Activated naive CD8-positive, alpha-beta T cell treated with anti-CD3 and anti-CD28 coated beads, Interleukin-2, amount 10 ng/mL, durations not matched to agents 7 days and 5 days (primary cell): ENCODE measurements at regions not wholly inside any gene's neighbourhood (a gene's known extent, or its start where the extent isn't known, plus 50 kb on each side); places are given as distances from the start of the nearest gene placed in this dataset.

Source experiments
- ATAC-seq: fragments of 150-1000 bp; cut with Tn5 transposase; one replicate; pipeline ENCODE4 v1.10.0; 2021; ENCODE audit warnings: low read depth, moderate library complexity
- POLR2A ChIA-PET: fragments of 350-600 bp; sonication (Branson Sonifier 250); formaldehyde crosslinking; loops from one replicate; lab custom pipeline; 2021; ENCODE audit warnings: antibody characterized with exemption; lab: Charles Lee
- DNase-seq: peaks from one replicate; pipeline ENCODE4 v3.0.0; 2021
- H3K27ac Mint-ChIP-seq: one replicate; pipeline ENCODE4 v1.8.0; 2022; ENCODE audit warnings: mild to moderate bottlenecking, mixed read lengths
- H3K27me3 Mint-ChIP-seq: one replicate; pipeline ENCODE4 v1.8.0; 2022; ENCODE audit warnings: mild to moderate bottlenecking, moderate library complexity, mixed read lengths
- H3K36me3 Mint-ChIP-seq: one replicate; pipeline ENCODE4 v1.8.0; 2021; ENCODE audit warnings: mild to moderate bottlenecking, mixed read lengths
- H3K4me1 Mint-ChIP-seq: one replicate; pipeline ENCODE4 v1.8.0; 2021; ENCODE audit warnings: mixed read lengths
- H3K4me3 Mint-ChIP-seq: one replicate; pipeline ENCODE4 v1.8.0; 2022; ENCODE audit warnings: mild to moderate bottlenecking, moderate library complexity, mixed read lengths
- H3K9me3 Mint-ChIP-seq: one replicate; pipeline ENCODE4 v1.8.0; 2021; ENCODE audit warnings: mixed read lengths

- Mint-ChIP-seq H3K4me1 (no peaks in the 10 kb centered on the region), H3K27ac (no peak overlapping the region), H3K9me3 (peaks cover 1% of the 10 kb centered on the region), H3K27me3 (no peaks in the 10 kb centered on the region), H3K4me3 (no peak overlapping the region), H3K36me3 (no peaks in the 10 kb centered on the region)
- ATAC-seq (no peak), DNase-seq (no peak)
- POLR2A ChIA-PET = no interaction called here
These were observed 396.4 kb upstream of the TRAM1L1 start for GRCh38 chr4:117481742-117482141.

- DNase-seq (no peak), ATAC-seq (no peak)
- H3K9me3 Mint-ChIP-seq = no peaks in the 10 kb centered on the region
- no peaks in the 10 kb centered on the region for H3K36me3 Mint-ChIP-seq
- no peaks in the 10 kb centered on the region for H3K27me3 Mint-ChIP-seq
- POLR2A ChIA-PET = no interaction called here
- H3K27ac Mint-ChIP-seq = no peak overlapping the region
- H3K4me1 Mint-ChIP-seq = no peaks in the 10 kb centered on the region
- H3K4me3 Mint-ChIP-seq = no peak overlapping the region
These were observed 403.3 kb upstream of the TRAM1L1 start for GRCh38 chr4:117488692-117489091.

DNA sequence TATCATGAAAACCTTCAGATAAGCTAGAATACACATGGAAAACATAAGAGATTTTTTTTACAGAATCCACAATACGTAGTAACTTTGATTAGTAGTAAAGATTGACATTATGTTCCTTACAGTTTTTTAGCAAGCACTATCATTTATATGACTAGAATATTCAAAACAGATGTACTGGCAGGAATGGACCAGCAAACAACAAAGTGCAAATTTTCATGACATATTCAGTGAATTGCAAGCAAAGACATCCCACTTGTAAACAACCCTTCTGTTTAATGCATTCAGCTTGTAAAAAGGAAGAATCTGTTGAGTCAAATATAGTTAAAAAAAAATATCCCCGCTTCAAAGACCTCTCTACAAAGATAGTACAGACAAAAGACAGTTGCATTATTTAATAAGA lies 403.7 kb upstream of the TRAM1L1 start:
- Mint-ChIP-seq H3K4me3 (no peak overlapping the region), H3K36me3 (no peaks in the 10 kb centered on the region), H3K27ac (no peak overlapping the region), H3K9me3 (no peaks in the 10 kb centered on the region), H3K27me3 (no peaks in the 10 kb centered on the region), H3K4me1 (no peaks in the 10 kb centered on the region)
- POLR2A ChIA-PET = no interaction called here
- ATAC-seq = no peak
- no peak for DNase-seq

- no peak overlapping the region for H3K27ac Mint-ChIP-seq
- no peak for ATAC-seq
- no peaks in the 10 kb centered on the region for H3K27me3 Mint-ChIP-seq
- no peaks in the 10 kb centered on the region for H3K4me1 Mint-ChIP-seq
- DNase-seq = no peak
- H3K9me3 Mint-ChIP-seq = no peaks in the 10 kb centered on the region
- H3K4me3 Mint-ChIP-seq = no peak overlapping the region
- no peaks in the 10 kb centered on the region for H3K36me3 Mint-ChIP-seq
- POLR2A ChIA-PET = no interaction called here
These were observed 406.1 kb upstream of the TRAM1L1 start for GRCh38 chr4:117491516-117491915.

- ATAC-seq (no peak), DNase-seq (no peak)
- POLR2A ChIA-PET = no interaction called here
- Mint-ChIP-seq H3K4me3 (no peak overlapping the region), H3K9me3 (no peaks in the 10 kb centered on the region), H3K27me3 (no peaks in the 10 kb centered on the region), H3K36me3 (no peaks in the 10 kb centered on the region), H3K4me1 (no peaks in the 10 kb centered on the region), H3K27ac (no peak overlapping the region)
These were observed 410.4 kb upstream of the TRAM1L1 start for GRCh38 chr4:117495802-117496201.

- Mint-ChIP-seq H3K36me3 (no peaks in the 10 kb centered on the region), H3K27me3 (no peaks in the 10 kb centered on the region), H3K9me3 (no peaks in the 10 kb centered on the region), H3K4me1 (no peaks in the 10 kb centered on the region), H3K27ac (no peak overlapping the region), H3K4me3 (no peak overlapping the region)
- POLR2A ChIA-PET = no interaction called here
- DNase-seq (no peak), ATAC-seq (no peak)
These were observed 427.0 kb upstream of the TRAM1L1 start for GRCh38 chr4:117512414-117512813.

DNA sequence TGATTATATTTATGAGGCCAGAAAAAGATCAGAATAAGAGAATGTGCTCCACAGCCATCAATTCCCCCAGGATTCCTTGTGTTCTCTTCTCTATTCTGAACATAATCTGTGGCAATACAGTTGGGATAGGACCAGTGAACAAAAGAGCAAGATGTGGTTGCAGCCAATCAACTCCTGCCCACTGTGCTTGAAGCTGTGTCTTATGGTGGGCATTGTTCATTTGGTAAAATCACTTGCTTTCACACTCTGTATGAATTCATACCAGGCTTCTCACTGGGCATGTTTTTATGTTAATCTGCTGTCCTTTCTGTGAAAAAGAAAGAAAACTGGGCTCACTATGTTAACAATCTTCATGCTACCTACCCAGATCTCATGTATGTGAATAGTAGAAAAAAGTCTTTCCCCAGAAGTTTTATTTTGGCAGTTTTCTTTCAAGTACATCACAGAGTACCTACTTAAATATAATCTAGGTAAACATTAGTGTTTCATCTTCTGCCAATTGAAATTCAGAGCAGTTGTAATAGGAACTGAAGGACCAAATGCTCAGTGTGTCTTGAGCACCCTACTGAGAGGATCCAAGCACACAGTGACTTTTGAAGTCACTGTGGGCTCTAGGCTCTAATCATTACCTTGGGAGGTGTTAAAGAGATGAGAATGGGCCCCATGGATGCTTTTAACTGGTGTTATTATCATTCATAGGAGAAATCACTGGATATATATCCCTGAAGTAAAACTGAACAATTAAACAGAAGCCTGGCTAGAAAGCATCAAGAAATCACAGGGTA lies 429.2 kb upstream of the TRAM1L1 start:
- Mint-ChIP-seq H3K4me3 (no peak overlapping the region), H3K27ac (no peak overlapping the region), H3K36me3 (no peaks in the 10 kb centered on the region), H3K27me3 (no peaks in the 10 kb centered on the region), H3K4me1 (no peaks in the 10 kb centered on the region), H3K9me3 (no peaks in the 10 kb centered on the region)
- ATAC-seq (no peak), DNase-seq (no peak)
- POLR2A ChIA-PET = no interaction called here

- no peaks in the 10 kb centered on the region for H3K36me3 Mint-ChIP-seq
- DNase-seq (no peak), ATAC-seq (no peak)
- no peaks in the 10 kb centered on the region for H3K27me3 Mint-ChIP-seq
- no peak overlapping the region for H3K4me3 Mint-ChIP-seq
- no peaks in the 10 kb centered on the region for H3K4me1 Mint-ChIP-seq
- peaks cover 1% of the 10 kb centered on the region for H3K9me3 Mint-ChIP-seq
- POLR2A ChIA-PET = no interaction called here
- no peak overlapping the region for H3K27ac Mint-ChIP-seq
These were observed 430.5 kb upstream of the TRAM1L1 start for GRCh38 chr4:117515921-117516320.

GRCh38 chr4:117527601-117528000 lies 442.2 kb upstream of the TRAM1L1 start:
- POLR2A ChIA-PET = no interaction called here
- H3K9me3 Mint-ChIP-seq = no peaks in the 10 kb centered on the region
- no peak overlapping the region for H3K4me3 Mint-ChIP-seq
- DNase-seq = no peak
- no peak overlapping the region for H3K27ac Mint-ChIP-seq
- no peaks in the 10 kb centered on the region for H3K4me1 Mint-ChIP-seq
- no peak for ATAC-seq
- no peaks in the 10 kb centered on the region for H3K27me3 Mint-ChIP-seq
- H3K36me3 Mint-ChIP-seq = no peaks in the 10 kb centered on the region

- DNase-seq (no peak), ATAC-seq (no peak)
- H3K27me3 Mint-ChIP-seq = no peaks in the 10 kb centered on the region
- H3K36me3 Mint-ChIP-seq = no peaks in the 10 kb centered on the region
- H3K4me1 Mint-ChIP-seq = no peaks in the 10 kb centered on the region
- H3K9me3 Mint-ChIP-seq = no peaks in the 10 kb centered on the region
- POLR2A ChIA-PET = no interaction called here
- H3K27ac Mint-ChIP-seq = no peak overlapping the region
- H3K4me3 Mint-ChIP-seq = no peak overlapping the region
These were observed 444.0 kb upstream of the TRAM1L1 start for GRCh38 chr4:117529401-117529800.

GRCh38 chr4:117533501-117533900 lies 448.1 kb upstream of the TRAM1L1 start:
- POLR2A ChIA-PET = no interaction called here
- ATAC-seq (no peak), DNase-seq (no peak)
- Mint-ChIP-seq H3K4me3 (no peak overlapping the region), H3K9me3 (no peaks in the 10 kb centered on the region), H3K27me3 (no peaks in the 10 kb centered on the region), H3K36me3 (no peaks in the 10 kb centered on the region), H3K27ac (no peak overlapping the region), H3K4me1 (no peaks in the 10 kb centered on the region)

DNA sequence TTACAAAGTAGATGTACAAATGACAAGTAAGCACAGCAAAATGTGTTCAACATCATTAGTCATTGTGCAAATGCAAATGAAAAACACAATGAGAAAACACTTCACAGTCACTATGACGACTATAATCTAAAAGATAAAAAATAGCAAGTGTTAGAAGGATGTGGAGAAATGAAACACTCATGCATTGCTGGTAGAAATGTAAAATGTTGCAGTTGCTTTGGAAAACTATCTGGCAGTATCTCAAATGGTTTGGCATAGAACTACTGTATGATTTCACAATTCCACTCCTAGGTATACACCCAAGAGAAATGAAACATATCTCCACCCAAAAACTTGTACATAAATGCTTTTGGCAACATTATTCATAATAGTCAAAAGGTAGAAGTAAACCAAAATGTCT lies 459.7 kb upstream of the TRAM1L1 start:
- Mint-ChIP-seq H3K27ac (no peak overlapping the region), H3K9me3 (no peaks in the 10 kb centered on the region), H3K27me3 (no peaks in the 10 kb centered on the region), H3K36me3 (no peaks in the 10 kb centered on the region), H3K4me3 (no peak overlapping the region), H3K4me1 (no peaks in the 10 kb centered on the region)
- no peak for DNase-seq
- ATAC-seq = no peak
- POLR2A ChIA-PET = no interaction called here

DNA sequence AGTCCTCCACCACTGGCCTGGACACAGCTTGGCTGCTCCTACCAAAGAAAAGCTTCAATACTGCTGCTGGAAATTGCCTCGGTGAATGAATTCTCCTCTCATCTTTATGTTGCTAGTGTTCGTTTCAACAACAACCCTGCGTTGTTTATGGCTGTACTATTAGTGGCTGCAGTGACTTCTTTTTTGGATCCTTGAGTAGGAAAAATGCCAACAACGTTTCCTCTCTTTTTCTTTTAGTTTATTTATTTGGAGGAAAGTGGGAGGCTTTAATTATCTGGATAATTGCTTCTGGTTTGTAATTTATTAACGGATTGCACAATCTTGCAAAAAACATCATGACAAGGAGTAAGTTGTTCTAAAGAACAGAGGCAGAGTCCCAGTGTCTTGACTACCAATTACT lies 464.1 kb upstream of the TRAM1L1 start:
- Mint-ChIP-seq H3K27me3 (no peaks in the 10 kb centered on the region), H3K4me3 (no peak overlapping the region), H3K27ac (no peak overlapping the region), H3K9me3 (no peaks in the 10 kb centered on the region), H3K36me3 (no peaks in the 10 kb centered on the region), H3K4me1 (no peaks in the 10 kb centered on the region)
- POLR2A ChIA-PET = no interaction called here
- no peak for DNase-seq
- ATAC-seq = no peak

- DNase-seq = no peak
- no peak for ATAC-seq
- H3K27me3 Mint-ChIP-seq = no peaks in the 10 kb centered on the region
- no peak overlapping the region for H3K27ac Mint-ChIP-seq
- no peak overlapping the region for H3K4me3 Mint-ChIP-seq
- no peaks in the 10 kb centered on the region for H3K36me3 Mint-ChIP-seq
- no peaks in the 10 kb centered on the region for H3K9me3 Mint-ChIP-seq
- POLR2A ChIA-PET = no interaction called here
- no peaks in the 10 kb centered on the region for H3K4me1 Mint-ChIP-seq
These were observed 464.7 kb upstream of the TRAM1L1 start for GRCh38 chr4:117550085-117550484.

- ATAC-seq (no peak), DNase-seq (no peak)
- POLR2A ChIA-PET = no interaction called here
- H3K36me3 Mint-ChIP-seq = no peaks in the 10 kb centered on the region
- no peak overlapping the region for H3K27ac Mint-ChIP-seq
- no peaks in the 10 kb centered on the region for H3K27me3 Mint-ChIP-seq
- no peaks in the 10 kb centered on the region for H3K4me1 Mint-ChIP-seq
- H3K9me3 Mint-ChIP-seq = peaks cover 3% of the 10 kb centered on the region
- no peak overlapping the region for H3K4me3 Mint-ChIP-seq
These were observed 474.0 kb upstream of the NDST3 start for GRCh38 chr4:117560329-117560728.
